ENCODE measurements at regions not wholly inside any gene's neighbourhood (a gene's known extent, or its start where the extent isn't known, plus 50 kb on each side); places are given as distances from the start of the nearest gene placed in this dataset.

DNA sequence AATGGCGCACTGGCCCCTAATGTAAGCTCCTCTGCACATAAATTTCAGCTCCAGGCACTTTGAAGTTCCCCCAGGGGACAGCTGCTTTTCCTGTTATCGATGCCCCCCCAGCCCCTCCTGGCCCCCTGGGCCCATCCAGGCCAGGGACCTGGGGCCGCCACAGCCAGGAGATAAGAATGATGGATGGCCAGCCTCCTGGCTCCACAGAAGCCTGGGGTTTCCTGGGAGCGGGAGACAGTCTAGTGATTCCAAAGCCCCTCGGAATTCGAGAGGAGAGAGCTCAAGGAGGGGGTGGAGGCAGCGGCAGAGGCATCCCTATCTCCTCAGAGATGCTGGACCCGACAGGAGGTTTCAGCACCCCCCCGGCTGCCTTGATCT lies 98.4 kb upstream of the HAND1 start:
- no peak for TF ChIP-seq POLR2A (IDR thresholded peaks at IDR 0.05; ENCODE audit: low read depth, low read length)
- TF ChIP-seq POLR2AphosphoS5 (IDR thresholded peaks at IDR 0.05; ENCODE audit: low read depth, low read length) = no peak
- no peak for TF ChIP-seq TAF1 (IDR thresholded peaks at IDR 0.05; ENCODE audit: borderline replicate concordance, low read depth, low read length)

Measured in GM12892 (cell line).